ENCODE measurements at regions not wholly inside any gene's neighbourhood (a gene's known extent, or its start where the extent isn't known, plus 50 kb on each side); places are given as distances from the start of the nearest gene placed in this dataset.

DNA sequence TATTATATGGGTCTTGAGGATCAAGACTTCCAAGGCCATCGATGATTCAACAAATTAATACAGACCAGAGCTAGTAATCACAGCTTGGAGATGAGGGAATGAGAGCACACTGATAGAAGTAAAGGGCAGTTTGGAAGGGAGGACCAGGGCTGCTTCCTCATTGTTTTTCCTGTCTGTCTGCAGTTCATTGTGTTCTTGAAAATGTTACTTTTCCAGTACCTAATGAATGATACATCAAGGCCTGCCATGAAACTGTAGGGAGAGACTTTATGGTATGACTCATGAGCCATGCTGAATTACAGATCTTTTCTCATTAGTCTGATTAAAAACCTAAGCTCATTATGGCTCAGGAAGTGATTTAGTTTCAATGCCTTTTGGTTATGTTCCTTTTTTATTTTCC lies 855.6 kb downstream of the KCNA4 start:
- TF ChIP-seq, protein P1, sequence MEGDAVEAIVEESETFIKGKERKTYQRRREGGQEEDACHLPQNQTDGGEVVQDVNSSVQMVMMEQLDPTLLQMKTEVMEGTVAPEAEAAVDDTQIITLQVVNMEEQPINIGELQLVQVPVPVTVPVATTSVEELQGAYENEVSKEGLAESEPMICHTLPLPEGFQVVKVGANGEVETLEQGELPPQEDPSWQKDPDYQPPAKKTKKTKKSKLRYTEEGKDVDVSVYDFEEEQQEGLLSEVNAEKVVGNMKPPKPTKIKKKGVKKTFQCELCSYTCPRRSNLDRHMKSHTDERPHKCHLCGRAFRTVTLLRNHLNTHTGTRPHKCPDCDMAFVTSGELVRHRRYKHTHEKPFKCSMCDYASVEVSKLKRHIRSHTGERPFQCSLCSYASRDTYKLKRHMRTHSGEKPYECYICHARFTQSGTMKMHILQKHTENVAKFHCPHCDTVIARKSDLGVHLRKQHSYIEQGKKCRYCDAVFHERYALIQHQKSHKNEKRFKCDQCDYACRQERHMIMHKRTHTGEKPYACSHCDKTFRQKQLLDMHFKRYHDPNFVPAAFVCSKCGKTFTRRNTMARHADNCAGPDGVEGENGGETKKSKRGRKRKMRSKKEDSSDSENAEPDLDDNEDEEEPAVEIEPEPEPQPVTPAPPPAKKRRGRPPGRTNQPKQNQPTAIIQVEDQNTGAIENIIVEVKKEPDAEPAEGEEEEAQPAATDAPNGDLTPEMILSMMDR (IDR thresholded peaks at IDR 0.05), result no peak

DNA sequence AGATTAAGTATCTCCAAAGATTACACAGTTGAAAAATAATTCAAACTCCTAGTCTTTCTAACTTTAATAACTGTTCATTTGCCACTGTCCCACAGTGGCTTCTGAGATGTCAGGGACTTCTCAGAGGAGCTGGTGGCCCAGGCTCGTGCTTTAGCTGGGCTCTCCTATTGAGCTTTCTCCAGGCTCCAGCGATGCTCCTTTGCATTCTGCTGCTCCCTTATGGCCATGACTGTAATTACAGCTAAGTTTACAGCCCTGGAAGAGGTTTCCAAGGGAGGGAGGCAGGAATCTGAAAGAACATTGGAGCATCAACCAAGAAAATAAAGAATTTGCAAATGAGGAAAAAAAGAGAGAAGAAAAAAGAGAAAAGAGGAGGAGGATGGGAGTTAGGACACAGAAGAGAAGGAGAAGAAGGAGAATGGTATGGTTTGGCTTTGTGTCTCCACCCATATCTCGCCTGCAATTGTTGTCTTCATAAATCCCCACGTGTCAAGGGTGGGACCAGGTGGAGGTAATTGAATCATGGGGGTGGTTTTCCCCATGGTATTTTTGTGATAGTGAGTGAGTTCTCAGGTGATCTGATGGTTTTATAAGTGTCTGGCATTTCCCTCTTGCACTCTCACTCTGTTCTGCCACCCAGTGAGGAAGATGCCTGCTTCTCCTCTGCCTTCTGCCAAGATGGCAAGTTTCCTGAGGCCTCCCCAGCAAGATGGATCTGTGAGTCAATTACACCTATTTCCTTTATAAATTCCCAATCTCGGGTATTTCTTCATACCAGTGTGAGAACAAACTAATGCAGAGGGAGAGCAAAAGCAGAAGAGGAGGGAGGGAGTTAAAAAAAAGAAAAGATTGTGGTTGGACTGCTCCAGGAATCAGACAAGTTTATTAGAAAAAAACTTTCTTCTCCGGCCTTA lies 857.0 kb downstream of the KCNA4 start:
- TF ChIP-seq, protein P1 (IDR thresholded peaks at IDR 0.05), result peak; percentile 79

DNA sequence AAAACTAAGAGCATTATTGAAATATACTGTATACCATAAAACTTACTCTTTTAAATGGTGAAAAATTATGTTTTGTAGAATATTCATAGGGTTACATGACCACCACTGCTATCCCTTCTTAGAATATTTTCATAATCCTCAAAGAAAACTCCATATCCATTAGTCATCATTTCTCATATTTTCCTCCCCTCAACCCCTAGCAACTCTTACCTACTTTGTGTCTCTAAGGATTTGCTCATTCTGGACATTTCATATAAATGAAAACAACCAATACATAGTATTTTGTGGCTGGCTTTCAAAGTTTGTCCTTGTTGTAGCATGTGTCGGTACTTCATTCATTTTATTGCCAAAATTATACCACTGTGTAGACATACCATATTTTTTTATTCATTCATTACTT lies 863.8 kb downstream of the KCNA4 start:
- TF ChIP-seq, protein P1 (IDR thresholded peaks at IDR 0.05), result no peak

- TF ChIP-seq, protein P1 (IDR thresholded peaks at IDR 0.05), result no peak
Measured at GRCh38 chr11:29135504-29135903, 881.3 kb downstream of the KCNA4 start.

- TF ChIP-seq, protein P1 (IDR thresholded peaks at IDR 0.05), result no peak
Measured at GRCh38 chr11:29131055-29131454, 885.8 kb downstream of the KCNA4 start.

DNA sequence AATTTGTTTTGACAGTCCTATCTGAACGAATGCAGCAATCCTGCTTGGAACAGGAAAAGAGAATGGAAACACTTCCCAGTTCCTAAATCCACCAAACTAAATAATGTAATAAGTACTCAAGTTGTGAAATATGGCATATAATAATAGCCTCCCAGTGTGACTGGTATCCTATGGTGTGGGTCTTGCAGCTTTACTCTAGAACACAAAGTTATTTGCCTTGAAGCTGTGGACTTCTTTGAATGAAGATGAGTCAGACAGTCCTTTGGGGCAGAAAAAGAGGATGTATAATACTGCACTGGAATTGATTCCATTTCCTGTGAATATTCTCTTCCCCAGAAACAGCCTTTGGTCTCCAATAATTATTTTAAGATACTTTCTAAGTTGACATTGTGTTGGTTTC lies 887.0 kb downstream of the KCNA4 start:
- TF ChIP-seq, protein P1 (IDR thresholded peaks at IDR 0.05), result no peak

GRCh38 chr11:29127461-29127860 lies 889.4 kb downstream of the KCNA4 start:
- TF ChIP-seq, protein P1 (IDR thresholded peaks at IDR 0.05), result no peak

Measured in LNCAP (cell line).